ENCODE measurements at regions not wholly inside any gene's neighbourhood (a gene's known extent, or its start where the extent isn't known, plus 50 kb on each side); places are given as distances from the start of the nearest gene placed in this dataset.
A peak's percentile ranks its signal among the peaks of the same experiment; 100 is the strongest.

- TF ChIP-seq CTCF (IDR thresholded peaks at IDR 0.05; ENCODE audit: low read depth, low read length) (peak; percentile 83), POLR2A (IDR thresholded peaks at IDR 0.05; ENCODE audit: extremely low read depth, insufficient read length) (no peak)
Measured at GRCh38 chr4:138919094-138919936, 96.3 kb upstream of the NOCT start.
